GM21390 (cell line): ENCODE measurements at regions not wholly inside any gene's neighbourhood (a gene's known extent, or its start where the extent isn't known, plus 50 kb on each side); places are given as distances from the start of the nearest gene placed in this dataset.

Experiments
- ATAC-seq: cut with Tn5 transposase; IDR thresholded peaks from one replicate; pipeline ENCODE4 v1.9.1; 2021; ENCODE audit not compliant: unreplicated experiment

GRCh38 chr1:229101011-229101871, 169.7 kb upstream of the RAB4A start:
- ATAC-seq = no peak

- ATAC-seq = no peak
Measured at GRCh38 chr1:229102741-229103391, 168.0 kb upstream of the RAB4A start.

GRCh38 chr1:229104654-229105053, 166.3 kb upstream of the RAB4A start:
- ATAC-seq = no peak

- no peak for ATAC-seq
Measured at GRCh38 chr1:229105109-229105508, 165.8 kb upstream of the RAB4A start.

- no peak for ATAC-seq
Measured at GRCh38 chr1:229105822-229106525, 164.9 kb upstream of the RAB4A start.

GRCh38 chr1:229106526-229107125, 164.3 kb upstream of the RAB4A start:
- no peak for ATAC-seq

GRCh38 chr1:229107304-229107815, 163.6 kb upstream of the RAB4A start:
- no peak for ATAC-seq

- ATAC-seq = no peak
Measured at GRCh38 chr1:229107972-229108371, 162.9 kb upstream of the RAB4A start.

- ATAC-seq = no peak
Measured at GRCh38 chr1:229108598-229109201, 162.2 kb upstream of the RAB4A start.

GRCh38 chr1:229109320-229109761, 161.6 kb upstream of the RAB4A start:
- no peak for ATAC-seq

- ATAC-seq = no peak
Measured at GRCh38 chr1:229110986-229111385, 159.9 kb upstream of the RAB4A start.

GRCh38 chr1:229111703-229112319, 159.1 kb upstream of the RAB4A start:
- ATAC-seq = no peak

GRCh38 chr1:229112832-229113548, 157.9 kb upstream of the RAB4A start:
- ATAC-seq = no peak

- no peak for ATAC-seq
Measured at GRCh38 chr1:229114315-229114714, 156.6 kb upstream of the RAB4A start.

GRCh38 chr1:229114850-229115365, 156.0 kb upstream of the RAB4A start:
- ATAC-seq = no peak

- no peak for ATAC-seq
Measured at GRCh38 chr1:229116114-229116513, 154.8 kb upstream of the RAB4A start.

- no peak for ATAC-seq
Measured at GRCh38 chr1:229117664-229118300, 153.1 kb upstream of the RAB4A start.

- no peak for ATAC-seq
Measured at GRCh38 chr1:229118477-229119061, 152.3 kb upstream of the RAB4A start.
